ENCODE measurements at regions not wholly inside any gene's neighbourhood (a gene's known extent, or its start where the extent isn't known, plus 50 kb on each side); places are given as distances from the start of the nearest gene placed in this dataset.

DNA sequence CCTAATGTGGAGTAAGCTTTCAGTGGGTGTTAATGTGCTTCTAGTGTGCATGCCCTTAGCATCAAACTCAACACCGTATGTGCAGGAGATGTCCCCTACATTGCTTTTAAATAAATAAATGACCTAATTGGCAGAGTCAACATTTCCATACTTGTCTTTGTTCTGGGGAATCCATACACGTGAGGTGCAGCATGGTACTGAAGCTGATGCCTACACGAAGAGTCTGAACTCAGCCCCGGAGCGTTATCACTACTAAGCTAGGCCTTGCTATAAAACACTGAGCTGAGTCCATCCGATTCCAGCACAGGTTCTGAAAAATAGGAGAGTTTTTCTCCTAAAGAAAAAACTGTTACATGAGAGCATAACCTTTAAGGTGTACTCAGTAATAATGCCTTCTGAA is 125.0 kb upstream of the DYRK2 start:
- H3K9me3 ChIP-seq, result no peaks in the 10 kb centered on the region
- no peaks in the 10 kb centered on the region for H3K9me3 Mint-ChIP-seq (ENCODE audit: unreplicated experiment)
- H3K4me1 Mint-ChIP-seq (ENCODE audit: low read depth, unreplicated experiment), result no peaks in the 10 kb centered on the region
- POLR2A ChIA-PET, result no interaction called here
- CTCF ChIA-PET, result no interaction called here
- H3K4me1 ChIP-seq, result no peaks in the 10 kb centered on the region
- TF ChIP-seq, protein P1, sequence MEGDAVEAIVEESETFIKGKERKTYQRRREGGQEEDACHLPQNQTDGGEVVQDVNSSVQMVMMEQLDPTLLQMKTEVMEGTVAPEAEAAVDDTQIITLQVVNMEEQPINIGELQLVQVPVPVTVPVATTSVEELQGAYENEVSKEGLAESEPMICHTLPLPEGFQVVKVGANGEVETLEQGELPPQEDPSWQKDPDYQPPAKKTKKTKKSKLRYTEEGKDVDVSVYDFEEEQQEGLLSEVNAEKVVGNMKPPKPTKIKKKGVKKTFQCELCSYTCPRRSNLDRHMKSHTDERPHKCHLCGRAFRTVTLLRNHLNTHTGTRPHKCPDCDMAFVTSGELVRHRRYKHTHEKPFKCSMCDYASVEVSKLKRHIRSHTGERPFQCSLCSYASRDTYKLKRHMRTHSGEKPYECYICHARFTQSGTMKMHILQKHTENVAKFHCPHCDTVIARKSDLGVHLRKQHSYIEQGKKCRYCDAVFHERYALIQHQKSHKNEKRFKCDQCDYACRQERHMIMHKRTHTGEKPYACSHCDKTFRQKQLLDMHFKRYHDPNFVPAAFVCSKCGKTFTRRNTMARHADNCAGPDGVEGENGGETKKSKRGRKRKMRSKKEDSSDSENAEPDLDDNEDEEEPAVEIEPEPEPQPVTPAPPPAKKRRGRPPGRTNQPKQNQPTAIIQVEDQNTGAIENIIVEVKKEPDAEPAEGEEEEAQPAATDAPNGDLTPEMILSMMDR (IDR thresholded peaks at IDR 0.05; ENCODE audit: insufficient read depth in 1 of 2, low read depth in 1 of 2, low read length in 1 of 2, severe bottlenecking in 1 of 2, unreplicated experiment in 1 of 2), result no peak
- H3K4me3 Mint-ChIP-seq (ENCODE audit: unreplicated experiment), result no peak overlapping the region
- no peak overlapping the region for H3K27ac Mint-ChIP-seq (ENCODE audit: unreplicated experiment)
- peaks cover 6% of the 10 kb centered on the region for H3K27me3 Mint-ChIP-seq (ENCODE audit: insufficient read depth, unreplicated experiment)
- DNase-seq, result no peak
- intact Hi-C loops (cut with micrococcal nuclease; ENCODE audit: unreplicated experiment), result no loop called here
- no peak overlapping the region for H3K4me3 ChIP-seq (ENCODE audit: low read depth, low read length)
- no TSS peak for BruUV-seq (replicated peaks)
- no peaks in the 10 kb centered on the region for H3K36me3 ChIP-seq (ENCODE audit: control insufficient read depth, insufficient read depth, low read length)
- no peaks in the 10 kb centered on the region for H3K36me3 Mint-ChIP-seq (ENCODE audit: insufficient read depth, unreplicated experiment)
- H3K27me3 ChIP-seq (replicated peaks; ENCODE audit: control insufficient read depth, insufficient read depth, low read length), result no peaks in the 10 kb centered on the region; the same call in none of the 2 replicates

GRCh38 chr12:67524861-67525616 is 123.5 kb upstream of the DYRK2 start:
- BruUV-seq (replicated peaks), result no TSS peak
- H3K27ac Mint-ChIP-seq (ENCODE audit: unreplicated experiment), result no peak overlapping the region
- Histone ChIP-seq H3K27me3 (replicated peaks; ENCODE audit: control insufficient read depth, insufficient read depth, low read length) (no peaks in the 10 kb centered on the region; the same call in none of the 2 replicates), H3K4me3 (ENCODE audit: low read depth, low read length) (no peak overlapping the region), H3K9me3 (no peaks in the 10 kb centered on the region), H3K36me3 (ENCODE audit: control insufficient read depth, insufficient read depth, low read length) (no peaks in the 10 kb centered on the region), H3K4me1 (no peaks in the 10 kb centered on the region)
- intact Hi-C loops (cut with micrococcal nuclease; ENCODE audit: unreplicated experiment), result no loop called here
- ChIA-PET POLR2A (no interaction called here), CTCF (no interaction called here)
- no peaks in the 10 kb centered on the region for H3K9me3 Mint-ChIP-seq (ENCODE audit: unreplicated experiment)
- H3K36me3 Mint-ChIP-seq (ENCODE audit: insufficient read depth, unreplicated experiment), result no peaks in the 10 kb centered on the region
- H3K27me3 Mint-ChIP-seq (ENCODE audit: insufficient read depth, unreplicated experiment), result peaks cover 7% of the 10 kb centered on the region
- TF ChIP-seq, protein P1 (IDR thresholded peaks at IDR 0.05; ENCODE audit: insufficient read depth in 1 of 2, low read depth in 1 of 2, low read length in 1 of 2, severe bottlenecking in 1 of 2, unreplicated experiment in 1 of 2), result no peak
- no peak overlapping the region for H3K4me3 Mint-ChIP-seq (ENCODE audit: unreplicated experiment)
- DNase-seq, result no peak
- H3K4me1 Mint-ChIP-seq (ENCODE audit: low read depth, unreplicated experiment), result no peaks in the 10 kb centered on the region

- Histone ChIP-seq H3K27me3 (replicated peaks; ENCODE audit: control insufficient read depth, insufficient read depth, low read length) (no peaks in the 10 kb centered on the region; the same call in none of the 2 replicates), H3K4me1 (no peaks in the 10 kb centered on the region), H3K36me3 (ENCODE audit: control insufficient read depth, insufficient read depth, low read length) (no peaks in the 10 kb centered on the region), H3K4me3 (ENCODE audit: low read depth, low read length) (no peak overlapping the region), H3K9me3 (no peaks in the 10 kb centered on the region)
- TF ChIP-seq, protein P1 (IDR thresholded peaks at IDR 0.05; ENCODE audit: insufficient read depth in 1 of 2, low read depth in 1 of 2, low read length in 1 of 2, severe bottlenecking in 1 of 2, unreplicated experiment in 1 of 2), result no peak
- no peaks in the 10 kb centered on the region for H3K9me3 Mint-ChIP-seq (ENCODE audit: unreplicated experiment)
- ChIA-PET POLR2A (no interaction called here), CTCF (no interaction called here)
- H3K4me1 Mint-ChIP-seq (ENCODE audit: low read depth, unreplicated experiment), result no peaks in the 10 kb centered on the region
- DNase-seq, result no peak
- intact Hi-C loops (cut with micrococcal nuclease; ENCODE audit: unreplicated experiment), result no loop called here
- BruUV-seq (replicated peaks), result no TSS peak
- no peak overlapping the region for H3K4me3 Mint-ChIP-seq (ENCODE audit: unreplicated experiment)
- no peak overlapping the region for H3K27ac Mint-ChIP-seq (ENCODE audit: unreplicated experiment)
- no peaks in the 10 kb centered on the region for H3K36me3 Mint-ChIP-seq (ENCODE audit: insufficient read depth, unreplicated experiment)
- H3K27me3 Mint-ChIP-seq (ENCODE audit: insufficient read depth, unreplicated experiment), result peaks cover 9% of the 10 kb centered on the region
Observed at GRCh38 chr12:67525617-67525884, 123.0 kb upstream of the DYRK2 start.

All from Caco-2 (cell line).